ENCODE measurements at regions not wholly inside any gene's neighbourhood (a gene's known extent, or its start where the extent isn't known, plus 50 kb on each side); places are given as distances from the start of the nearest gene placed in this dataset.
A peak's percentile ranks its signal among the peaks of the same experiment; 100 is the strongest.

GRCh38 chr2:128605421-128605820 lies 286.8 kb upstream of the HS6ST1 start:
- DNase-seq = peak in 3 of 5 donors; percentile 2 to 13 (median 6)
- H3K9me3 ChIP-seq = no peaks in the 10 kb centered on the region
- 94 to 98% (median 98%) methylated on average over 7 of the region's 7 CpGs for WGBS, 3 donors
- H3K27ac ChIP-seq = no peak overlapping the region
- H3K36me3 ChIP-seq = no peaks in the 10 kb centered on the region
- intact Hi-C loops (cut with DNase I) = no loop called here
- H3K4me3 ChIP-seq = no peak overlapping the region
- TF ChIP-seq POLR2A (IDR thresholded peaks at IDR 0.05) = no peak
- TF ChIP-seq, protein P1, sequence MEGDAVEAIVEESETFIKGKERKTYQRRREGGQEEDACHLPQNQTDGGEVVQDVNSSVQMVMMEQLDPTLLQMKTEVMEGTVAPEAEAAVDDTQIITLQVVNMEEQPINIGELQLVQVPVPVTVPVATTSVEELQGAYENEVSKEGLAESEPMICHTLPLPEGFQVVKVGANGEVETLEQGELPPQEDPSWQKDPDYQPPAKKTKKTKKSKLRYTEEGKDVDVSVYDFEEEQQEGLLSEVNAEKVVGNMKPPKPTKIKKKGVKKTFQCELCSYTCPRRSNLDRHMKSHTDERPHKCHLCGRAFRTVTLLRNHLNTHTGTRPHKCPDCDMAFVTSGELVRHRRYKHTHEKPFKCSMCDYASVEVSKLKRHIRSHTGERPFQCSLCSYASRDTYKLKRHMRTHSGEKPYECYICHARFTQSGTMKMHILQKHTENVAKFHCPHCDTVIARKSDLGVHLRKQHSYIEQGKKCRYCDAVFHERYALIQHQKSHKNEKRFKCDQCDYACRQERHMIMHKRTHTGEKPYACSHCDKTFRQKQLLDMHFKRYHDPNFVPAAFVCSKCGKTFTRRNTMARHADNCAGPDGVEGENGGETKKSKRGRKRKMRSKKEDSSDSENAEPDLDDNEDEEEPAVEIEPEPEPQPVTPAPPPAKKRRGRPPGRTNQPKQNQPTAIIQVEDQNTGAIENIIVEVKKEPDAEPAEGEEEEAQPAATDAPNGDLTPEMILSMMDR (IDR thresholded peaks at IDR 0.05) = no peak
- TF ChIP-seq EP300 (IDR thresholded peaks at IDR 0.05) = no peak
- H3K27me3 ChIP-seq = no peaks in the 10 kb centered on the region
- no peaks in the 10 kb centered on the region for H3K4me1 ChIP-seq (ENCODE audit: insufficient read depth)

- peak in 2 of 5 donors; percentile 4 to 9 for DNase-seq
- H3K4me1 ChIP-seq (ENCODE audit: insufficient read depth) = no peaks in the 10 kb centered on the region
- H3K4me3 ChIP-seq = no peak overlapping the region
- WGBS, 3 donors = 88 to 94% (median 92%) methylated on average over 13 of the region's 13 CpGs
- intact Hi-C loops (cut with DNase I) = no loop called here
- H3K9me3 ChIP-seq = no peaks in the 10 kb centered on the region
- no peaks in the 10 kb centered on the region for H3K27me3 ChIP-seq
- H3K36me3 ChIP-seq = no peaks in the 10 kb centered on the region
- no peak for TF ChIP-seq POLR2A (IDR thresholded peaks at IDR 0.05)
- no peak for TF ChIP-seq EP300 (IDR thresholded peaks at IDR 0.05)
- TF ChIP-seq, protein P1 (IDR thresholded peaks at IDR 0.05) = no peak
- no peak overlapping the region for H3K27ac ChIP-seq
These were observed 287.3 kb upstream of the HS6ST1 start for GRCh38 chr2:128605931-128606330.

- Histone ChIP-seq H3K4me1 (ENCODE audit: insufficient read depth) (no peaks in the 10 kb centered on the region), H3K36me3 (no peaks in the 10 kb centered on the region), H3K27me3 (no peaks in the 10 kb centered on the region), H3K9me3 (no peaks in the 10 kb centered on the region), H3K4me3 (no peak overlapping the region), H3K27ac (no peak overlapping the region)
- 94 to 96% (median 95%) methylated on average over 6 of the region's 6 CpGs for WGBS, 3 donors
- DNase-seq = peak in 3 of 5 donors; percentile 6 to 10 (median 7)
- TF ChIP-seq, protein P1 (IDR thresholded peaks at IDR 0.05) = no peak
- intact Hi-C loops (cut with DNase I) = no loop called here
These were observed 288.2 kb upstream of the HS6ST1 start for GRCh38 chr2:128606837-128607236.

DNA sequence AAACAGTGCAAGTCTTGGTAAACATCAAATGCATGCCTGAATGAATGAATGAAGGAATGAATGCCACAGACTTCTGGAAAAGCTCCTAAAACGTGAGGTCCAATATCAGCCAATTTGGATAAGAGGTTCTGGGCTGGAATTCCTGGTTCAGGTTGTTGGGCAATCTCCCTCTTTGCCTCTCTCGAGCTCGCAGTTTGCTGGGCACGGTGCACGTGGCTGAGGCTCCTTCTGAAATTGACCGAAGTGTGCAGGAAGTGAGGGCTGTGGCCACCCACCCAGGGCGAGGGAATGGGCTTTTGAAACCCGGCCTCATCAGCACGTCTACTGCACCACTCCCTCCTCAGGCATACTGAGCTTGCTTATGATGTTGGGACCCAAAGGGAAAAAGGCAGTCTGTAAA lies 288.8 kb upstream of the HS6ST1 start:
- H3K36me3 ChIP-seq = no peaks in the 10 kb centered on the region
- no peaks in the 10 kb centered on the region for H3K4me1 ChIP-seq (ENCODE audit: insufficient read depth)
- intact Hi-C loops (cut with DNase I) = no loop called here
- TF ChIP-seq, protein P1 (IDR thresholded peaks at IDR 0.05) = no peak
- no peak for TF ChIP-seq POLR2A (IDR thresholded peaks at IDR 0.05)
- DNase-seq = peak in 2 of 5 donors; percentile 9 to 25
- H3K27ac ChIP-seq = no peak overlapping the region
- no peak overlapping the region for H3K4me3 ChIP-seq
- 62 to 77% (median 64%) methylated on average over 9 of the region's 9 CpGs for WGBS, 3 donors
- no peaks in the 10 kb centered on the region for H3K27me3 ChIP-seq
- no peaks in the 10 kb centered on the region for H3K9me3 ChIP-seq

Data from ovary (tissue), 7 donors.